K562 (cell line): ENCODE measurements at regions not wholly inside any gene's neighbourhood (a gene's known extent, or its start where the extent isn't known, plus 50 kb on each side); places are given as distances from the start of the nearest gene placed in this dataset.

ENCODE experiments used
- ATF6 ChIP-seq: sonication (generic); formaldehyde crosslinking; IDR thresholded peaks from 2 replicates; pipeline ENCODE4 v1.4.0; 2020; ENCODE audit warnings: mild to moderate bottlenecking, missing genetic modification reagents
- CHAMP1 ChIP-seq: fragments of 450-650 bp; IDR thresholded peaks from 2 replicates; pipeline ENCODE4 v1.6.1; 2016; ENCODE audit warnings: mild to moderate bottlenecking
- CREB1 ChIP-seq, 2 experiments: sonication (generic) in 1 of 2; formaldehyde crosslinking in 1 of 2; IDR thresholded peaks; 2 replicates each; pipeline versions ENCODE4 v1.6.1 to v1.8.0; 2012 to 2022; ENCODE audit warnings: inconsistent platforms in 1 of 2, mild to moderate bottlenecking in 1 of 2, missing genetic modification reagents in 1 of 2, moderate library complexity in 1 of 2
- CTCF ChIP-seq, 3 experiments: IDR thresholded peaks in 2 of 3; conservative IDR thresholded peaks in 1 of 3; 2 replicates each; pipeline ENCODE4 v1.5.1; 2011 to 2012; ENCODE audit warnings: low read length in 3 of 3, mild to moderate bottlenecking in 3 of 3, control low read depth in 2 of 3, improper control_type of control experiment in 1 of 3, inconsistent platforms in 1 of 3, low read depth in 1 of 3, mixed read lengths in 1 of 3, moderate library complexity in 1 of 3; ENCODE audit not compliant: insufficient read depth in 2 of 3
- EWSR1 ChIP-seq: fragments of 450-650 bp; IDR thresholded peaks from 2 replicates; pipeline ENCODE4 v1.6.1; 2018; ENCODE audit warnings: borderline replicate concordance, mild to moderate bottlenecking, low read depth, moderate library complexity; ENCODE audit not compliant: partially characterized antibody
- FOXK2 ChIP-seq, 2 experiments: fragments of 450-650 bp; IDR thresholded peaks in 1 of 2; conservative IDR thresholded peaks in 1 of 2; 2 replicates each; pipeline ENCODE4 v1.6.1; 2016; ENCODE audit warnings: low read depth in 2 of 2, mild to moderate bottlenecking in 1 of 2
- JUN ChIP-seq, 2 experiments: sonication (generic) in 1 of 2; formaldehyde crosslinking in 1 of 2; IDR thresholded peaks; 2 replicates each; pipeline versions ENCODE4 v1.6.1 to v1.8.0; 2012 to 2022; ENCODE audit warnings: borderline replicate concordance in 2 of 2, mild to moderate bottlenecking in 2 of 2, improper control_type of control experiment in 1 of 2, low read depth in 1 of 2, low read length in 1 of 2, missing genetic modification reagents in 1 of 2
- KDM4B ChIP-seq, 2 experiments: fragments of 450-650 bp in 1 of 2; sonication (generic) in 1 of 2; IDR thresholded peaks; 2 replicates each; pipeline ENCODE4 v1.6.1; 2016 to 2017; ENCODE audit warnings: borderline replicate concordance in 2 of 2, antibody characterized with exemption in 1 of 2, low read depth in 1 of 2, mild to moderate bottlenecking in 1 of 2
- MCM3 ChIP-seq: fragments of 450-650 bp; IDR thresholded peaks from 2 replicates; pipeline ENCODE4 v1.6.1; 2016
- MEIS2 ChIP-seq: fragments of 450-650 bp; IDR thresholded peaks from 2 replicates; pipeline ENCODE4 v1.6.1; 2014; ENCODE audit warnings: mild to moderate bottlenecking; ENCODE audit not compliant: partially characterized antibody
- POLR3G ChIP-seq: IDR thresholded peaks from 2 replicates; pipeline ENCODE4 v1.6.1; 2011; ENCODE audit not compliant: insufficient read length, insufficient replicate concordance; ENCODE audit errors: extremely low read depth
- SMARCC2 ChIP-seq: fragments of 450-650 bp; IDR thresholded peaks from 2 replicates; pipeline ENCODE4 v1.6.1; 2017; ENCODE audit warnings: antibody characterized with exemption, moderate library complexity, mild to moderate bottlenecking, low read depth
- THRA ChIP-seq: fragments of 450-650 bp; IDR thresholded peaks from 2 replicates; pipeline ENCODE4 v1.6.1; 2017; ENCODE audit warnings: mild to moderate bottlenecking, moderate library complexity
- ZNF133 ChIP-seq: fragments of 250-450 bp; sonication (Bioruptor Pico); IDR thresholded peaks from 2 replicates; pipeline ENCODE4 v1.4.0; 2020; ENCODE audit warnings: mild to moderate bottlenecking
- ZNF174 ChIP-seq: fragments of 250-450 bp; sonication (Bioruptor Pico); IDR thresholded peaks from 2 replicates; pipeline ENCODE4 v1.4.0; 2020; ENCODE audit warnings: mild to moderate bottlenecking
- ZNF277 ChIP-seq: fragments of 250-450 bp; sonication (Bioruptor Pico); IDR thresholded peaks from 2 replicates; pipeline ENCODE4 v1.8.0; 2022; ENCODE audit warnings: inconsistent platforms, mild to moderate bottlenecking, moderate library complexity, borderline replicate concordance

- TF ChIP-seq CTCF (IDR thresholded peaks at IDR 0.05 in 2 of 3, conservative IDR thresholded peaks at IDR 0.05 in 1 of 3; ENCODE audit: insufficient read depth in 2 of 3, low read depth in 1 of 3, low read length in 3 of 3) (no peak), ATF6 (CRISPR knock-in tag) (no peak), POLR3G (no peak), MEIS2 (no peak), SMARCC2 (no peak), CHAMP1 (no peak), EWSR1 (no peak), MCM3 (no peak), CREB1 (IDR thresholded peaks at IDR 0.05) (no peak), CREB1 (CRISPR knock-in tag; IDR thresholded peaks at IDR 0.05) (no peak), ZNF174 (0 out of 2 replicates have a peak, but pooled peaks have one; percentile 52), JUN (IDR thresholded peaks at IDR 0.05; ENCODE audit: borderline replicate concordance, low read depth, low read length) (no peak), JUN (CRISPR knock-in tag; IDR thresholded peaks at IDR 0.05; ENCODE audit: borderline replicate concordance) (no peak), THRA (no peak), FOXK2 (conservative IDR thresholded peaks at IDR 0.05 in 1 of 2, IDR thresholded peaks at IDR 0.05 in 1 of 2; ENCODE audit: low read depth in 2 of 2) (no peak), ZNF133 (CRISPR knock-in tag) (0 out of 2 replicates have a peak, but pooled peaks have one; percentile 54), KDM4B (IDR thresholded peaks at IDR 0.05; ENCODE audit: borderline replicate concordance in 2 of 2, low read depth in 1 of 2) (no peak), ZNF277 (CRISPR knock-in tag) (0 out of 2 replicates have a peak, but pooled peaks have one; percentile 31)
These were observed 115.6 kb downstream of the GGTLC2 start (continued) for GRCh38 chr22:22759889-22760546.
